ENCODE measurements at regions not wholly inside any gene's neighbourhood (a gene's known extent, or its start where the extent isn't known, plus 50 kb on each side); places are given as distances from the start of the nearest gene placed in this dataset.

- TF ChIP-seq CTCF (IDR thresholded peaks at IDR 0.05): no peak
- no peak for TF ChIP-seq POLR2A (IDR thresholded peaks at IDR 0.05)
Measured at GRCh38 chr15:95937128-95937528, 393.4 kb upstream of the NR2F2 start.
